ENCODE measurements at regions not wholly inside any gene's neighbourhood (a gene's known extent, or its start where the extent isn't known, plus 50 kb on each side); places are given as distances from the start of the nearest gene placed in this dataset.

DNA sequence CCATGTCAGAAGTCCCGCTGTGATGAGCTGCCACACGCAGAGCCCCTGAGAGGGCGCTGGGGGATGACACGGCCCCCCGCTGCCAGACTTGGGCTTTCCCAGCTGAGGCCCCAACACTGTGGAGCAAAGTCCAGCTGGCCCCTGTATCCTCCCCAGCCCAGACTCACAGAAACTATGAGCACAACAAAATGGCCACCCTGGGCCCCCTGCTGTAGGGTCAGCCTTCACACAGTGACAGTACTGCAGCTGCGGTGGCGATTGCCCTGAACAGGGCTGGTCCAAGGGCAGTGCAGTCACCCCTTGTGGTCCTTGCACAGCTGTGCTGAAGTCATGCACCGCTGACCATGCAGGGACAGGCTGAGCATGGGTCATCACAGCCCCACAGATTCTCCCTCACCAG is 78.2 kb upstream of the CST7 start:
- TF ChIP-seq, protein P1, sequence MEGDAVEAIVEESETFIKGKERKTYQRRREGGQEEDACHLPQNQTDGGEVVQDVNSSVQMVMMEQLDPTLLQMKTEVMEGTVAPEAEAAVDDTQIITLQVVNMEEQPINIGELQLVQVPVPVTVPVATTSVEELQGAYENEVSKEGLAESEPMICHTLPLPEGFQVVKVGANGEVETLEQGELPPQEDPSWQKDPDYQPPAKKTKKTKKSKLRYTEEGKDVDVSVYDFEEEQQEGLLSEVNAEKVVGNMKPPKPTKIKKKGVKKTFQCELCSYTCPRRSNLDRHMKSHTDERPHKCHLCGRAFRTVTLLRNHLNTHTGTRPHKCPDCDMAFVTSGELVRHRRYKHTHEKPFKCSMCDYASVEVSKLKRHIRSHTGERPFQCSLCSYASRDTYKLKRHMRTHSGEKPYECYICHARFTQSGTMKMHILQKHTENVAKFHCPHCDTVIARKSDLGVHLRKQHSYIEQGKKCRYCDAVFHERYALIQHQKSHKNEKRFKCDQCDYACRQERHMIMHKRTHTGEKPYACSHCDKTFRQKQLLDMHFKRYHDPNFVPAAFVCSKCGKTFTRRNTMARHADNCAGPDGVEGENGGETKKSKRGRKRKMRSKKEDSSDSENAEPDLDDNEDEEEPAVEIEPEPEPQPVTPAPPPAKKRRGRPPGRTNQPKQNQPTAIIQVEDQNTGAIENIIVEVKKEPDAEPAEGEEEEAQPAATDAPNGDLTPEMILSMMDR (conservative IDR thresholded peaks at IDR 0.05; ENCODE audit: low read depth, low read length) = no peak
- DNase-seq (ENCODE audit: low read depth) = no peak

DNA sequence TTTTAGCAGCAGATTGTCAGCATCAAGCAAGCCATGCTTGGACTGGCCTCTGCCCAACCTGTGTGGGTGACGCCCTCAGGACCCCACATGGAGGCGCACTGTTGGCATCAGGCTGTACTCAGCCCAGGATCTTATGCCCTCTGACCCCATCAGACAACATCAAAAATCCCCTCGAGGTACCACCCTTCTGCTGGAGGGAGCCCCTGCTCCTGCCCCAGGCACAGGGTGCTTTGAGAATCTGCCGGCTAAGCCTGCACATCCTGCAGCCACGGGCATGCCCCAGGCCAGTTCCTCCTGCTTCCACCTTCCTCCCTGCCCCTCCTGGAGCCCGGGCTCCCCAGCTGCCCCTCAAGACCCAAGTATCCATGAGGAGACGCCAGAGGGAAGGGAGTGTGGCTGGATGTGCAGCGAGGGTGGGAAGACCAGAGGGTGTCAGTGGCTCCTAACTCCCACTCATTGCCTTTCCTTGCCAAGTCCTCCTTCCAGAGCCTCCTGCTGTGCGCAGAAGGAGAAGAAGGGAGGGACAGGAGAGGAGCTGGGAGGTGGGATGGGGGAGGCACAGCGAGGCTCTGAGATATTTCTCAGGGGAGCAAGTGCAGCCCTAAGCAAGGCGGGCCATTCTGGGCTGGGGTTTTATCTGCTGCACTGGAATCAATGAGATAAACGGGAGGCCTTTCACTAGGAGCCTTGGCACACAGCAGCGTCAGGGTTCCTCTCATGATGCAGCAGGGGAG is 77.4 kb upstream of the CST7 start:
- TF ChIP-seq, protein P1 (conservative IDR thresholded peaks at IDR 0.05; ENCODE audit: low read depth, low read length) = no peak
- H3K4me3 ChIP-seq (ENCODE audit: low read depth, low read length) = no peak overlapping the region
- no peak for DNase-seq (ENCODE audit: low read depth)

More for the DNA sequence above, 78.2 kb upstream of the CST7 start:
- H3K4me3 ChIP-seq (ENCODE audit: low read depth, low read length) = no peak overlapping the region

DNA sequence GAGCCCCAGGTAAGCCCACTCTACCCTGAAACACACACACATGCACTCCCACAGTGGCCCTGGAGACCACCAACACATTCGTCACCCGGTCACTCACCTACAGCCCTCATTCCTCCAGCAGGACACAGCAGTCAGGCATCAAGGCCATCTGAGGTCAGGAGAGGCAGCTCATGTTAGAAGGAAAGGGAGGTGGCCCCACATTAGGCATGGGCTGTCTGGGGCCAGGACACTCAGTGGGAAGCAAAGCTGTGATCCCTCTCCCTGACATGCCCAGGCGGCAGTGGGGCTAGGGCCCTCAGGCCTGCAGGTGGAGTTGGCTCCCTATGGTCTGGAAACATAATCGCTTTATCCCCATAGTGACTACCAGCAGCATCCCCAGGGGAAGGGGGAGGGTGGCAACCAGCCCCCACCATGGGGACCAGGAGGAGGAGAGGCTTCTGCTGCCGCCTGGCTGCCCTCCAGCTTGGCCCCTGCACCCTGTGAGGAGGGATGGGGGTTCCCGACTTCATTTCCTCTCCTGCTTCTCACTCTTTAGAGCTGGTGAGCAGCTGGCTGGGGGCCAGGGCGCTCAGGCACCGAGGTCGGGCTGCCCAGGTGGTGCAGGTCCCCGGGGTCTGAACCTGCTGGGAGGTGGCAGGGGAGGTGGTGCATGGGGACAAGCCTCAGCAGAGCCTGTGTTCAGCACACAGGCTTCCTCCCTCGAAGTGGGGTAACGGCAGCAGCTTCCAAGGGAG is 76.6 kb upstream of the CST7 start:
- no peak for DNase-seq (ENCODE audit: low read depth)
- TF ChIP-seq, protein P1 (conservative IDR thresholded peaks at IDR 0.05; ENCODE audit: low read depth, low read length) = no peak
- H3K4me3 ChIP-seq (ENCODE audit: low read depth, low read length) = no peak overlapping the region

DNA sequence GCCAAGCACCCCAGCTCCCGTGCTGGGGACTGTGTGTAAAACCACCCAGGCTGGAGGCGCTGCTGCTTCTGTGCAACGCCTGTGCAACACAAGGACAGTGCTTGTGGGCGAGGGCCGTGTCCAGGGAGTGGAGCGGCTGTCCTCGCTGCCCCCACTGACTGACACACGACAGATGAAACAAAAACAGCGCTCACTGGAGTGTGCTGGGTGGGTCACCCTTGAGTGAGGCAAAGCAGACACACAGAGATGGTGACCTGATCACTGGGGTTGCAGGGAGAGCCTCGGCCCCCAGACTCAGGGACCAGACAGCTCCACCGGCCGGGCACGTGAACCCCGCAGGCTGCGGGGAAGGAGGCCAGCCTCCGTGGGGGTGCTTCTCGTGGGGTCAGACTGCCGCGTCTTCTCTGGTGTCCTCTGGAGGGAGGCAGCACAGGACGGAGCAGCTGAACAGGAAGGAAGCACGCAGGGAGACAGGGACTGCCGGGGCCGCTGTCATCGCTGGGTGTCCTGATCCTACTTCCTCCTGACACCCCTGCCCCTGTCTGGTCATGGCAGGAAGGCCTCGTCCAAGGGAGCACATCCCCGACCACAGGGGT is 75.9 kb upstream of the CST7 start:
- DNase-seq (ENCODE audit: low read depth) = no peak
- TF ChIP-seq, protein P1 (conservative IDR thresholded peaks at IDR 0.05; ENCODE audit: low read depth, low read length) = no peak
- H3K4me3 ChIP-seq (ENCODE audit: low read depth, low read length) = no peak overlapping the region

DNA sequence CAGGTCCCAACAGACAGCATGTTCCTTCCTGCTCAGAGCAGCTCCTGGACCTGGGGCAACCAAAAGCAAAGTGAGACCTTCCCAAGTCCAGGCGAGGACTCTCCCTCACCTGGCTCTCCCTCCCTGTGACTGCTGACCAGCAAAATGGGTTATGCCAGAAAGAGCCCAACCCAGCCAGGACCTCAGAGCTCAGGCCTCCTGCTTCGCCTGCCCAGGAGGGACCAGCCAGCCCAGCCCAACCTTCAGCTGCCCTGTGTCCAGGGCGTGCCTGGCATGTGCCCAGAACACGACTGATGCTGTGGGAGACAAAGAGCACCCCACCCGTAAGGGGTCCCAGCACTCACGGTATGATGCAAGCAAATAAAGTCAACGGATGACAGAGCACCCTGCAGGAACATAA is 74.0 kb upstream of the CST7 start:
- TF ChIP-seq, protein P1 (conservative IDR thresholded peaks at IDR 0.05; ENCODE audit: low read depth, low read length) = no peak
- no peak overlapping the region for H3K4me3 ChIP-seq (ENCODE audit: low read depth, low read length)
- no peak for DNase-seq (ENCODE audit: low read depth)

DNA sequence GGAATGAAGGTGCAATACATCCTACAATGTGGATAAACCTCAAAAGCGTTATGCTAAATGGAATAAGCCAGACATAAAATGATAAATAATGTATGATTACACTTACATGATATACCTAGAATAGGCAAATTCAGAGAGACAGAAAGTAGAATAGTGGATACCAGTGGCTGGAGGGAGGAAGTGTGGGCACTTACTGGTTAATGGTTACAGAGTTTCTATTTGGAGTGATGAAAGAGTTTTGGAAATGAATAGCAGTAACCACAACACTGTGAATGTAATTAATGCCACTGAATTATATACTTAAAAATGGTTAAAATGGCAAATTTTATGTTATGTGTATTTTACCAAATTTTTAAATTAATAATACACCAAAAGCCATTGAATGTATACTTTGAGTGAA is 71.4 kb upstream of the CST7 start:
- no peak for DNase-seq (ENCODE audit: low read depth)
- TF ChIP-seq, protein P1 (conservative IDR thresholded peaks at IDR 0.05; ENCODE audit: low read depth, low read length) = no peak
- H3K4me3 ChIP-seq (ENCODE audit: low read depth, low read length) = no peak overlapping the region

All from epithelial cell of proximal tubule (primary cell).